Fibroblast of pulmonary artery (primary cell): ENCODE measurements at regions not wholly inside any gene's neighbourhood (a gene's known extent, or its start where the extent isn't known, plus 50 kb on each side); places are given as distances from the start of the nearest gene placed in this dataset.

Experiments
- DNase-seq: peaks from one replicate; pipeline ENCODE4 v3.0.0-alpha.2; 2010; ENCODE audit warnings: low read depth
- H3K4me3 ChIP-seq: replicated peaks from 2 replicates; pipeline ENCODE4 v1.5.1; 2011; ENCODE audit warnings: low read depth, mild to moderate bottlenecking, control low read depth, low read length, moderate library complexity
- TF ChIP-seq, protein P1 (sequence below): IDR thresholded peaks from 2 replicates; pipeline ENCODE4 v1.5.1; 2011; ENCODE audit warnings: mild to moderate bottlenecking, control low read depth, low read length, inconsistent platforms; ENCODE audit errors: missing control alignments

DNA sequence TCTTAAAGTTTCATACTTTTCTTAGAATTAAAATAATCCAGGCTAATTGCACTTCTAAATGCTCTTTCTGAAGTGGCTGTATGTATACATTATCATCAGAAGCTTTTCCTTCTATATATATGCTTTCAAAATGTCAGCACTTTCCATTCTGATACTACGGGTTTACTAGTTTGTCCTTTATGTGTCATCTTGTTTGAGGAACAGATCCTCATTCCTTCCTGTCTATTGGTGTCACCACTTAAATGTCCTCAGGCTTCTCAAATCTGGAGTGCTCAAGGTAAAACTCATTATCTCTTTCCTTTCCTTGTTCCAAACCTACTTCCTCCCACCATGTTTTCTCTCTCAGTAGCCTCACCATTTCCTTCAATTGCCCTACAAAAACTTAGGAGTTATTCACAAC lies 236.3 kb downstream of the CSNK1G3 start:
- DNase-seq = no peak

DNA sequence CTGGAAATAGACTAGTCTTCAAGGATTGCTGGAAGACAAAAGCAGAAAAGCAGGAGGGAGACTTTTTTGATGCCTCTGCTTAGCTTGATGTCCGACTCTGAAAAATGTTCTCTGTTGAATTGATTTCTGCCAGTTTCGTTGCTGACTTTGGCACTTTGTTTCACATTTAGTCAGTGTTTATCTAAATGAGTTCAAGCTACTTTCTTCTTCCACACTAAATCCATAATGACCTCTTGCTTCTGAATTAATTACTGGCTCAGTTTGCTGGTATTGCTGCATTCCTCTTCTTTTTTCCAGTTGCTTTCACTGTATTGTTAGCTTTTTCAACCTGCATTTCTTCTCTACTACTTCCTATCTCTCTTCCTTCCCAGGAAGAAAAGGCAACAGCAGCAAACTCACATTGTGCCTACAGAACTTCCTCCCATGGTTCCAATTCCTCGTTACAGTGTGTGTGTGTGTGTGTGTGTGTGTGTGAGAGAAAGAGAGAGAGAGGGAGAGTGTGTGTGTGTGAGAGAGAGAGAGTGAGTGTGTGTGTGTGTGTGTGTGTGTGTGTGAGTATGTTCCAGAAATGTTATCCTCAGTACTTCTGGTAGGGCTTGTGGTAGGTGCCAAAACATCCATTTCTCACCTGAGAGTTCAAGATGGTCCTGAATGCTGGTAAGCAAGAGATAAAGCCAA lies 234.8 kb downstream of the CSNK1G3 start:
- TF ChIP-seq, protein P1, sequence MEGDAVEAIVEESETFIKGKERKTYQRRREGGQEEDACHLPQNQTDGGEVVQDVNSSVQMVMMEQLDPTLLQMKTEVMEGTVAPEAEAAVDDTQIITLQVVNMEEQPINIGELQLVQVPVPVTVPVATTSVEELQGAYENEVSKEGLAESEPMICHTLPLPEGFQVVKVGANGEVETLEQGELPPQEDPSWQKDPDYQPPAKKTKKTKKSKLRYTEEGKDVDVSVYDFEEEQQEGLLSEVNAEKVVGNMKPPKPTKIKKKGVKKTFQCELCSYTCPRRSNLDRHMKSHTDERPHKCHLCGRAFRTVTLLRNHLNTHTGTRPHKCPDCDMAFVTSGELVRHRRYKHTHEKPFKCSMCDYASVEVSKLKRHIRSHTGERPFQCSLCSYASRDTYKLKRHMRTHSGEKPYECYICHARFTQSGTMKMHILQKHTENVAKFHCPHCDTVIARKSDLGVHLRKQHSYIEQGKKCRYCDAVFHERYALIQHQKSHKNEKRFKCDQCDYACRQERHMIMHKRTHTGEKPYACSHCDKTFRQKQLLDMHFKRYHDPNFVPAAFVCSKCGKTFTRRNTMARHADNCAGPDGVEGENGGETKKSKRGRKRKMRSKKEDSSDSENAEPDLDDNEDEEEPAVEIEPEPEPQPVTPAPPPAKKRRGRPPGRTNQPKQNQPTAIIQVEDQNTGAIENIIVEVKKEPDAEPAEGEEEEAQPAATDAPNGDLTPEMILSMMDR = no peak

More for the DNA sequence above, 236.3 kb downstream of the CSNK1G3 start:
- H3K4me3 ChIP-seq = no peak overlapping the region
- TF ChIP-seq, protein P1 = no peak

DNA sequence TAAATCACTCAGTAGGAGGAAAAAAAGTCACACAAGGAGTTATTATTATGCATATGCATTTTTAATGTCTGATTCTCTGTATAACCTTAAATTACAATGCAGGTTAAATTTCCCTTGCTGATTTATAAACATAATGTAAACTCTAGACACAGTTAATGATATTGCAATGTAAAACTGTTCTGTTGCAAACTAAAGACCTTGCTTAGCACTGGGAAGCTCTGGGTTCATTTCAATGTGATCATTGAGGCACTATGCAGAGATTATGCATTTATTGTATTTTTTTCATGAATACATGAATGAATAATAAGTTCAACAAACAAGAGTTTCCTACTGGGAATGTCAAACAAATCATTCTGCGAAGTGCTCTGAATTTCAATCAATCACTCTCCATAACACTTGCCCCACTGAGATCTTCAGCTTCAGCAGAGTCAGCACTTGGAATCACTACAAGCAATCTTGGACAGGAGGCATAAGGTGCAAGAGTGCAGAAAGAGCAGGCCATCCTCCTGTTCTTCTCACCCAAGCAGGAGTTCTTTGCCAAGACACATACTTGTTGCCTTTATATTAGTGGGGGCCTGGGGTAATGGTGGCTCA lies 232.1 kb downstream of the CSNK1G3 start:
- TF ChIP-seq, protein P1 = no peak
- H3K4me3 ChIP-seq = no peak overlapping the region
- DNase-seq = no peak

More for the DNA sequence above, 234.8 kb downstream of the CSNK1G3 start:
- DNase-seq = no peak
- no peak overlapping the region for H3K4me3 ChIP-seq

DNA sequence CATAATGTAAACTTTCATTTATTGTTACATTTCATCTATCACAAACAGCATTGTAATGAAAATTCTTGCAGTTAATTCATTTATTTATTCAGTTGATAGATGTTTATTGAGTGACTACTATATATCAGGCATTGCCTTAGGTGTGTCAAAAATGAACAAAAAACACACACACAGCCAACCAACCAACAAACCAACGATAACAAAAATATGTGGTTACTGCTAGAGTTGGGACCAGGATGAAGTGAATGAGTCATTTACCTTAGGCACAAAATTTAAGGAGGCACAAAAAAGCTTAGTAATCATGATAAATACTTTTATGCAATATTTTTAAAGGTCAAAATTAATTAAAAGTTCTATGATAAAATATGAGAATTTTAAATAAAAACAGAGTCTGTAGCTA lies 223.4 kb downstream of the CSNK1G3 start:
- no peak for DNase-seq
- TF ChIP-seq, protein P1 = no peak
- no peak overlapping the region for H3K4me3 ChIP-seq

DNA sequence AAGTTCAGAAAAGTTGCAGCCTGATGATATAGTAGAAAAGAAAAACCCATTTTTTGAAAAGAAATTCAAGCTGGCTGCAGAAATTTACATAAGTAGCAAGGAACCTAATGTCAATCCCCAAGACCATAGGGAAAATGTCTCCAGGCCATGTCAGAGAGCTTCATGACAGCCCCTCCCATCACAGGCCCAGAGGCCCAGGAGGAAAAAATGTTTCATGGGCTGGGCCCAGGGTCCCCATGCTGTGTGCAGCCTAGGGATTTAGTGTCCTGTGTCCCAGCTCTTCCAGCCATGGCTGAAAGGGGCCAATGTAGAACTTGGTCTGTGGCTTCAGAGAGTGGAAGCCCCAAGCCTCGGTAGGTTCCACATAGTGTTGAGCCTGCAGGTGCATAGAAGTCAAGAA lies 220.3 kb downstream of the CSNK1G3 start:
- no peak overlapping the region for H3K4me3 ChIP-seq
- TF ChIP-seq, protein P1 = no peak

DNA sequence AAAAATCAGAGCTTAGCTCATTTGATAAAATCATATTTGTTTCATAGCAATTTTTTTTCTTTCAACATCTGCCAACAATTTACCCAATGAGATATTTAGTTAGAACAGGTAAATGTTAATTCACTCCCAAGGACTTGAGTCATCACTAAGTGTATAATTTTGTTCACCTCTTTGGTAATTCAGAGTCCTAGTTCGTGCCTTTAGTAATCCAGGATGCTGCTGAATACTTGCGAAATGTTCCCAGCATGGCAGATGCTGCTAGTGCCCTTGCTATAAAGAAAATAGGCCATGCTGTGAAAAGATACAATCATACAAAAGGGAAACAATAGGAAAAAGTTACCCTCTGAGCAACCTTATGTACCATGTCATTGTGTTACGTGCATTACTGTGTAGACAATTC lies 210.5 kb downstream of the CSNK1G3 start:
- DNase-seq = no peak
- no peak overlapping the region for H3K4me3 ChIP-seq
- TF ChIP-seq, protein P1 = no peak

More for the DNA sequence above, 220.3 kb downstream of the CSNK1G3 start:
- DNase-seq = no peak
